Motor neuron (in vitro differentiated cells): ENCODE measurements at regions not wholly inside any gene's neighbourhood (a gene's known extent, or its start where the extent isn't known, plus 50 kb on each side); places are given as distances from the start of the nearest gene placed in this dataset.

Experiments used
- ATAC-seq, 8 experiments: fragments of 200-7000 bp; cut with Tn5 transposase; replicated peaks in 6 of 8; 2 replicates each; pipeline ENCODE4 v1.8.0; 2021; ENCODE audit warnings: mild to moderate bottlenecking in 8 of 8, moderate library complexity in 8 of 8
- H3K27ac ChIP-seq, 2 donors: fragments of 250-450 bp; sonication (Bioruptor Pico); 2 replicates each; pipeline ENCODE4 v1.9.0; 2021; ENCODE audit warnings: antibody characterized with exemption in 2 of 2, mild to moderate bottlenecking in 2 of 2, moderate library complexity in 1 of 2
- H3K4me1 ChIP-seq, 2 donors: fragments of 250-450 bp; sonication (Bioruptor Pico); replicated peaks in 1 of 2; 2 replicates each; pipeline ENCODE4 v1.6.1; 2021; ENCODE audit warnings: antibody characterized with exemption in 2 of 2, mild to moderate bottlenecking in 2 of 2, moderate library complexity in 1 of 2
- H3K4me3 ChIP-seq, 5 donors: fragments of 250-450 bp; sonication (Bioruptor Pico); 2 replicates each; pipeline ENCODE4 v1.9.0; 2021; ENCODE audit warnings: antibody characterized with exemption in 5 of 5, mild to moderate bottlenecking in 5 of 5, moderate library complexity in 4 of 5
- WGBS, 10 experiments: fragments of 450-650 bp; shearing (Covaris generic); methylation state at CpG; one replicate each; pipeline ENCODE4 v1.0.0; 2022; 5-methylcytosine and 5-hydroxymethylcytosine counted together
- in situ Hi-C, 9 experiments: fragments of 400-800 bp; cut with MboI; loops; one replicate each; pipeline ENCODE4 v1.15.0; 2021; ENCODE audit warnings: low sequenced_read_pairs in 9 of 9, low pct_unique_long_range_greater_than_20kb in 2 of 9; ENCODE audit not compliant: unreplicated experiment in 9 of 9

GRCh38 chr14:26339381-26339780 lies 258.5 kb downstream of the NOVA1 start:
- no peaks in the 10 kb centered on the region for H3K4me1 ChIP-seq
- no peak overlapping the region for H3K4me3 ChIP-seq
- 37 to 100% (median 78%) methylated on average over 1 to 2 of the region's 2 CpGs; no CpG with 5 or more reads in 6 of the 10 experiments for WGBS, 10 experiments
- ATAC-seq: no peak
- in situ Hi-C loops: no loop called here
- H3K27ac ChIP-seq: no peak overlapping the region

- in situ Hi-C loops: no loop called here
- 0 to 100% (median 39%) methylated on average over 1 to 2 of the region's 2 CpGs for WGBS, 10 experiments
Measured at GRCh38 chr14:26338231-26338630, 259.6 kb downstream of the NOVA1 start.

GRCh38 chr14:26334288-26334687 lies 263.5 kb downstream of the NOVA1 start:
- in situ Hi-C loops: no loop called here
- no peak overlapping the region for H3K27ac ChIP-seq

More at GRCh38 chr14:26338231-26338630, 259.6 kb downstream of the NOVA1 start:
- no peak for ATAC-seq
- Histone ChIP-seq H3K4me3 (no peak overlapping the region), H3K27ac (no peak overlapping the region), H3K4me1 (no peaks in the 10 kb centered on the region)

GRCh38 chr14:26332966-26333365 lies 264.9 kb downstream of the NOVA1 start:
- Histone ChIP-seq H3K27ac (no peak overlapping the region), H3K4me3 (no peak overlapping the region), H3K4me1 (no peaks in the 10 kb centered on the region)
- WGBS, 10 experiments: 20 to 98% (median 88%) methylated on average over 3 to 10 of the region's 11 CpGs; no CpG with 5 or more reads in 2 of the 10 experiments
- in situ Hi-C loops: no loop called here
- peak in 1 of 8 experiments; percentile 24 for ATAC-seq

More at GRCh38 chr14:26334288-26334687, 263.5 kb downstream of the NOVA1 start:
- 0 to 100% (median 94%) methylated on average over 1 to 3 of the region's 3 CpGs for WGBS, 10 experiments
- Histone ChIP-seq H3K4me3 (no peak overlapping the region), H3K4me1 (no peaks in the 10 kb centered on the region)
- ATAC-seq: no peak

- Histone ChIP-seq H3K4me3 (no peak overlapping the region), H3K4me1 (no peaks in the 10 kb centered on the region), H3K27ac (no peak overlapping the region)
- in situ Hi-C loops: no loop called here
- 0 to 57% (median 29%) methylated on average over 1 of the region's 1 CpG; no CpG with 5 or more reads in 5 of the 10 experiments for WGBS, 10 experiments
- ATAC-seq: no peak
Measured at GRCh38 chr14:26330982-26331381, 266.9 kb downstream of the NOVA1 start.

GRCh38 chr14:26328791-26329190 lies 269.0 kb downstream of the NOVA1 start:
- ATAC-seq: no peak
- in situ Hi-C loops: no loop called here
- no peak overlapping the region for H3K4me3 ChIP-seq

GRCh38 chr14:26323869-26324268 lies 274.0 kb downstream of the NOVA1 start:
- peak in 5 of 8 experiments; percentile 14 to 46 (median 39) for ATAC-seq
- in situ Hi-C loops: no loop called here
- Histone ChIP-seq H3K27ac (no peak overlapping the region), H3K4me1 (peaks cover 10 to 16% of the 10 kb centered on the region in 2 donors), H3K4me3 (no peak overlapping the region)
- 0 to 72% (median 29%) methylated on average over 1 to 5 of the region's 5 CpGs for WGBS, 10 experiments

More at GRCh38 chr14:26328791-26329190, 269.0 kb downstream of the NOVA1 start:
- Histone ChIP-seq H3K27ac (no peak overlapping the region), H3K4me1 (peaks cover 9 to 12% of the 10 kb centered on the region in 2 donors)

- 33 to 100% (median 100%) methylated on average over 1 to 2 of the region's 2 CpGs; no CpG with 5 or more reads in 1 of the 10 experiments for WGBS, 10 experiments
- H3K4me1 ChIP-seq: peaks cover 10 to 18% of the 10 kb centered on the region in 2 donors
- ATAC-seq: no peak
- H3K27ac ChIP-seq: no peak overlapping the region
- no peak overlapping the region for H3K4me3 ChIP-seq
- in situ Hi-C loops: no loop called here
Measured at GRCh38 chr14:26320886-26321285, 276.9 kb downstream of the NOVA1 start.

GRCh38 chr14:26319139-26319864 lies 278.5 kb downstream of the NOVA1 start:
- Histone ChIP-seq H3K27ac (no peak overlapping the region), H3K4me3 (no peak overlapping the region), H3K4me1 (peaks cover 3 to 12% of the 10 kb centered on the region in 2 donors)
- ATAC-seq: no peak
- in situ Hi-C loops: no loop called here
- 31 to 100% (median 83%) methylated on average over 3 to 5 of the region's 5 CpGs for WGBS, 10 experiments

- in situ Hi-C loops: no loop called here
- Histone ChIP-seq H3K4me3 (no peak overlapping the region), H3K4me1 (no peaks in the 10 kb centered on the region), H3K27ac (no peak overlapping the region)
- no peak for ATAC-seq
Measured at GRCh38 chr14:26304056-26304455, 293.8 kb downstream of the NOVA1 start.

GRCh38 chr14:26293909-26294308 lies 303.9 kb downstream of the NOVA1 start:
- Histone ChIP-seq H3K27ac (no peak overlapping the region), H3K4me1 (no peaks in the 10 kb centered on the region), H3K4me3 (no peak overlapping the region)
- ATAC-seq: no peak
- 55 to 97% (median 96%) methylated on average over 2 to 3 of the region's 3 CpGs; no CpG with 5 or more reads in 4 of the 10 experiments for WGBS, 10 experiments
- in situ Hi-C loops: no loop called here

GRCh38 chr14:26289891-26290486 lies 307.8 kb downstream of the NOVA1 start:
- Histone ChIP-seq H3K4me3 (no peak overlapping the region), H3K4me1 (peaks cover 10 to 18% of the 10 kb centered on the region in 2 donors), H3K27ac (no peak overlapping the region)
- ATAC-seq: no peak
- 0 to 100% (median 61%) methylated on average over 1 to 4 of the region's 4 CpGs; no CpG with 5 or more reads in 1 of the 10 experiments for WGBS, 10 experiments
- in situ Hi-C loops: no loop called here

- peak in 3 of 8 experiments; percentile 32 to 46 (median 38) for ATAC-seq
- H3K4me1 ChIP-seq: peaks cover 17 to 26% of the 10 kb centered on the region in 2 donors
- no peak overlapping the region for H3K4me3 ChIP-seq
- WGBS, 10 experiments: 0 to 11% (median 0%) methylated on average over 1 of the region's 1 CpG; no CpG with 5 or more reads in 3 of the 10 experiments
- no peak overlapping the region for H3K27ac ChIP-seq
- in situ Hi-C loops: no loop called here
Measured at GRCh38 chr14:26286913-26287205, 311.0 kb downstream of the NOVA1 start.
